Stomach (tissue), 4 donors: ENCODE measurements at regions not wholly inside any gene's neighbourhood (a gene's known extent, or its start where the extent isn't known, plus 50 kb on each side); places are given as distances from the start of the nearest gene placed in this dataset.

ENCODE experiments used
- POLR2A ChIP-seq, 4 donors: fragments of 450-650 bp; IDR thresholded peaks; one replicate each; pipeline ENCODE4 v1.6.1; 2016; ENCODE audit warnings: antibody characterized with exemption in 4 of 4, control low read depth in 2 of 4, mild to moderate bottlenecking in 1 of 4, moderate library complexity in 1 of 4
- POLR2AphosphoS5 ChIP-seq, 3 donors: sonication (generic); formaldehyde crosslinking; IDR thresholded peaks; one replicate each; pipeline ENCODE4 v1.6.1; 2016; ENCODE audit warnings: antibody characterized with exemption in 3 of 3

GRCh38 chr10:62623223-62623622, 181.3 kb upstream of the ADO start:
- TF ChIP-seq POLR2A (IDR thresholded peaks at IDR 0.05) (no peak), POLR2AphosphoS5 (IDR thresholded peaks at IDR 0.05) (no peak)
